ENCODE measurements at regions not wholly inside any gene's neighbourhood (a gene's known extent, or its start where the extent isn't known, plus 50 kb on each side); places are given as distances from the start of the nearest gene placed in this dataset.

- no peak for TF ChIP-seq SCRT2 (tag by site-specific recombination; IDR thresholded peaks at IDR 0.05)
- TF ChIP-seq ZNF394 (tag by site-specific recombination; IDR thresholded peaks at IDR 0.05; ENCODE audit: borderline replicate concordance) = no peak
- no peak for TF ChIP-seq ZNF518A (tag by site-specific recombination; conservative IDR thresholded peaks at IDR 0.05; ENCODE audit: low read depth)
These were observed 273.2 kb downstream of the HIVEP2 start (continued) for GRCh38 chr6:142671791-142672190.

DNA sequence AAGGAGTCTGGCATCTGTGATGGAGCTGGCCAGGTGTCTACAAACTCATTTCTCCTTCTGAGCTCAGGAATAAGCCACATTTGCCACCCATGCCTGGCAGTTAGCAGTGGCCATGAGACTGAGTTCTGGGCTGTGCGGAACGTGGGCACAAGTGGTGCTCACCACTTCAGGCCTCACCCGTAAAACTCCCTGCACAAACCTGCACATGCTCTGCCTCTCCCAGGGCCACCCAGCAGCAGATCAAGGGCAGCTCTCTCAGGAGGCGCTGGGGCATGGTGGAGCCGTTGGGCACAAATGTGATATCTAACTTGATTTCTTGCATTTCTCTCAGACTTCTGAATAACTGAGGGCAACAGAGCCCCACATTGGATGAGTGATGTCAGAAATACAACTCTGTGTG is 269.5 kb downstream of the HIVEP2 start:
- Histone ChIP-seq H3K27ac (ENCODE audit: extremely low read depth, low read depth, low read length) (no peak overlapping the region), H3K4me1 (ENCODE audit: control insufficient read depth, insufficient read depth, low read length) (no peaks in the 10 kb centered on the region), H3K4me3 (ENCODE audit: low read depth, low read length) (no peak overlapping the region), H3K9me3 (ENCODE audit: control insufficient read depth, insufficient read depth, low read depth, low read length) (no peaks in the 10 kb centered on the region), H3K36me3 (ENCODE audit: control insufficient read depth in 2 of 2, insufficient read depth in 1 of 2, low read length in 2 of 2) (no peaks in the 10 kb centered on the region)
- ChIA-PET CTCF (interaction anchor here (0.7 to 0.8 kb wide), 3 partner anchors 11 to 201 kb away, joined by 3 to 4 read pairs (median 3); no protein-coding TSS in a partner anchor), POLR2A (no interaction called here)
- no peak for TF ChIP-seq ZNF561 (tag by site-specific recombination; IDR thresholded peaks at IDR 0.05; ENCODE audit: borderline replicate concordance)
- TF ChIP-seq, protein P1, sequence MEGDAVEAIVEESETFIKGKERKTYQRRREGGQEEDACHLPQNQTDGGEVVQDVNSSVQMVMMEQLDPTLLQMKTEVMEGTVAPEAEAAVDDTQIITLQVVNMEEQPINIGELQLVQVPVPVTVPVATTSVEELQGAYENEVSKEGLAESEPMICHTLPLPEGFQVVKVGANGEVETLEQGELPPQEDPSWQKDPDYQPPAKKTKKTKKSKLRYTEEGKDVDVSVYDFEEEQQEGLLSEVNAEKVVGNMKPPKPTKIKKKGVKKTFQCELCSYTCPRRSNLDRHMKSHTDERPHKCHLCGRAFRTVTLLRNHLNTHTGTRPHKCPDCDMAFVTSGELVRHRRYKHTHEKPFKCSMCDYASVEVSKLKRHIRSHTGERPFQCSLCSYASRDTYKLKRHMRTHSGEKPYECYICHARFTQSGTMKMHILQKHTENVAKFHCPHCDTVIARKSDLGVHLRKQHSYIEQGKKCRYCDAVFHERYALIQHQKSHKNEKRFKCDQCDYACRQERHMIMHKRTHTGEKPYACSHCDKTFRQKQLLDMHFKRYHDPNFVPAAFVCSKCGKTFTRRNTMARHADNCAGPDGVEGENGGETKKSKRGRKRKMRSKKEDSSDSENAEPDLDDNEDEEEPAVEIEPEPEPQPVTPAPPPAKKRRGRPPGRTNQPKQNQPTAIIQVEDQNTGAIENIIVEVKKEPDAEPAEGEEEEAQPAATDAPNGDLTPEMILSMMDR (tag by site-specific recombination; IDR thresholded peaks at IDR 0.05) = no peak
- TF ChIP-seq PBX3 (CRISPR knock-in tag; IDR thresholded peaks at IDR 0.05) = no peak
- no peak for TF ChIP-seq ZNF513 (tag by site-specific recombination; IDR thresholded peaks at IDR 0.05)
- no peak for TF ChIP-seq ZEB2 (tag by site-specific recombination; IDR thresholded peaks at IDR 0.05)
- TF ChIP-seq, protein P2, sequence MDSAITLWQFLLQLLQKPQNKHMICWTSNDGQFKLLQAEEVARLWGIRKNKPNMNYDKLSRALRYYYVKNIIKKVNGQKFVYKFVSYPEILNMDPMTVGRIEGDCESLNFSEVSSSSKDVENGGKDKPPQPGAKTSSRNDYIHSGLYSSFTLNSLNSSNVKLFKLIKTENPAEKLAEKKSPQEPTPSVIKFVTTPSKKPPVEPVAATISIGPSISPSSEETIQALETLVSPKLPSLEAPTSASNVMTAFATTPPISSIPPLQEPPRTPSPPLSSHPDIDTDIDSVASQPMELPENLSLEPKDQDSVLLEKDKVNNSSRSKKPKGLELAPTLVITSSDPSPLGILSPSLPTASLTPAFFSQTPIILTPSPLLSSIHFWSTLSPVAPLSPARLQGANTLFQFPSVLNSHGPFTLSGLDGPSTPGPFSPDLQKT (IDR thresholded peaks at IDR 0.05; ENCODE audit: borderline replicate concordance, low read depth, low read length) = no peak
- no peak for TF ChIP-seq EGR2 (tag by site-specific recombination; IDR thresholded peaks at IDR 0.05; ENCODE audit: low read depth)
- TF ChIP-seq ZNF654 (tag by site-specific recombination; IDR thresholded peaks at IDR 0.05; ENCODE audit: low read depth) = no peak
- TF ChIP-seq ZNF670 (tag by site-specific recombination; IDR thresholded peaks at IDR 0.05; ENCODE audit: low read depth) = no peak
- TF ChIP-seq ZNF560 (tag by site-specific recombination; IDR thresholded peaks at IDR 0.05; ENCODE audit: borderline replicate concordance) = no peak
- TF ChIP-seq, protein P3, sequence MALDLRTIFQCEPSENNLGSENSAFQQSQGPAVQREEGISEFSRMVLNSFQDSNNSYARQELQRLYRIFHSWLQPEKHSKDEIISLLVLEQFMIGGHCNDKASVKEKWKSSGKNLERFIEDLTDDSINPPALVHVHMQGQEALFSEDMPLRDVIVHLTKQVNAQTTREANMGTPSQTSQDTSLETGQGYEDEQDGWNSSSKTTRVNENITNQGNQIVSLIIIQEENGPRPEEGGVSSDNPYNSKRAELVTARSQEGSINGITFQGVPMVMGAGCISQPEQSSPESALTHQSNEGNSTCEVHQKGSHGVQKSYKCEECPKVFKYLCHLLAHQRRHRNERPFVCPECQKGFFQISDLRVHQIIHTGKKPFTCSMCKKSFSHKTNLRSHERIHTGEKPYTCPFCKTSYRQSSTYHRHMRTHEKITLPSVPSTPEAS (tag by site-specific recombination; IDR thresholded peaks at IDR 0.05) = no peak
- no peak for TF ChIP-seq ZNF530 (tag by site-specific recombination; IDR thresholded peaks at IDR 0.05; ENCODE audit: low read depth)

All from HEK293 (cell line).